ENCODE measurements at regions not wholly inside any gene's neighbourhood (a gene's known extent, or its start where the extent isn't known, plus 50 kb on each side); places are given as distances from the start of the nearest gene placed in this dataset.

DNA sequence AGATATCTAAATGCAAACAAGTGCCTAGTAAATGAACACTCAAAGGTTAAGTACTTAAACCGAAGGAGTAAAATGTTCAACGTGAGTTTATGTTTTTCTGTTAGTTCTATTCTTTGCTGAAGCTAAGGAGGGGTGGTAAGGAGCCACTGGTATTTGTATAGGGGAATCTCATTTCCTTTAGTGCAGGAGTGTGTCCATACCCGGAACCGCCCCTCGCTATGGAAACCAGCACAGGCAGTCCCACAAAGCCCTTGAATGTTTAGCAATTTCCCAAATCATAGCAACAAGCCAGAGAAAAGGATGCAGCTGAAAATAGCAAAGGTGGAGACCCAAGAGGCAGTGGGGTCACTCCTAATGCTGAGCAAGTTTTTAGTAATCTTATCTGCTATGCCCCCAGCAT is 78.8 kb upstream of the STK32A start:
- TF ChIP-seq GATA2 (IDR thresholded peaks at IDR 0.05; ENCODE audit: low read depth, low read length) = no peak
- no peak for TF ChIP-seq GATA3 (IDR thresholded peaks at IDR 0.05; ENCODE audit: low read depth, low read length)

Data from SH-SY5Y (cell line).